ENCODE measurements at regions not wholly inside any gene's neighbourhood (a gene's known extent, or its start where the extent isn't known, plus 50 kb on each side); places are given as distances from the start of the nearest gene placed in this dataset.

GRCh38 chr2:133936601-133937000 lies 317.3 kb upstream of the MGAT5 start:
- H3K4me1 ChIP-seq (ENCODE audit: control insufficient read depth in 1 of 2, insufficient read depth in 2 of 2, low read depth in 1 of 2, low read length in 1 of 2), result no peaks in the 10 kb centered on the region
- TF ChIP-seq CHD2 (IDR thresholded peaks at IDR 0.05; ENCODE audit: low read length, partially characterized antibody), result no peak
- no peak for TF ChIP-seq EP300 (IDR thresholded peaks at IDR 0.05; ENCODE audit: borderline replicate concordance in 1 of 2, low read depth in 1 of 2, low read length in 1 of 2)
- TF ChIP-seq FOSL2 (IDR thresholded peaks at IDR 0.05; ENCODE audit: borderline replicate concordance, low read depth), result no peak
- no peak for TF ChIP-seq POLR2AphosphoS5 (IDR thresholded peaks at IDR 0.05; ENCODE audit: low read depth, low read length)
- no peak for TF ChIP-seq REST (IDR thresholded peaks at IDR 0.05; ENCODE audit: low read depth, low read length)
- TF ChIP-seq IRF3 (IDR thresholded peaks at IDR 0.05; ENCODE audit: low read depth, low read length), result no peak
- TF ChIP-seq YY1 (IDR thresholded peaks at IDR 0.05; ENCODE audit: low read depth), result no peak
- no peak for TF ChIP-seq SIN3A (IDR thresholded peaks at IDR 0.05; ENCODE audit: borderline replicate concordance, low read depth, low read length)
- no peak for TF ChIP-seq SMC3 (IDR thresholded peaks at IDR 0.05; ENCODE audit: low read depth, low read length)
- no peak for TF ChIP-seq MXI1 (IDR thresholded peaks at IDR 0.05; ENCODE audit: low read depth, low read length)
- no peak for TF ChIP-seq TAF1 (IDR thresholded peaks at IDR 0.05; ENCODE audit: borderline replicate concordance, low read depth, low read length)
- H3K27ac ChIP-seq (ENCODE audit: low read depth in 2 of 2, low read length in 1 of 2), result no peak overlapping the region
- no peak overlapping the region for H3K9ac ChIP-seq
- no peaks in the 10 kb centered on the region for H3F3A ChIP-seq (replicated peaks; ENCODE audit: insufficient read depth)
- DNase-seq, result no peak
- CTCF ChIA-PET, result interaction anchor here (1.4 kb wide), 1 partner anchor 32 kb away, joined by 3 read pairs; no protein-coding TSS in a partner anchor
- no peak overlapping the region for H3K4me2 ChIP-seq
- H3K4me3 ChIP-seq (ENCODE audit: low read depth in 2 of 2, low read length in 1 of 2), result no peak overlapping the region
- H3K9me2 ChIP-seq, result 0 out of 2 replicates have a peak, but pooled peaks cover 3% of the 10 kb centered on the region
- 6% methylated on average over 4 of the region's 4 CpGs for WGBS (ENCODE audit: low lambda C conversion rate)
- H3K36me3 ChIP-seq (replicated peaks in 1 of 2; ENCODE audit: control insufficient read depth in 1 of 2, insufficient read depth in 2 of 2, low read length in 1 of 2), result peaks cover 0 to 4% of the 10 kb centered on the region in 2 experiments
- H3K9me3 ChIP-seq, result no peaks in the 10 kb centered on the region
- no peaks in the 10 kb centered on the region for H4K20me1 ChIP-seq (ENCODE audit: insufficient read depth)
- POLR2A ChIA-PET, result no interaction called here
- no peak overlapping the region for H2AFZ ChIP-seq (ENCODE audit: low read depth)
- no peaks in the 10 kb centered on the region for H3K27me3 ChIP-seq (ENCODE audit: insufficient read depth)
- no peaks in the 10 kb centered on the region for H3K79me2 ChIP-seq (ENCODE audit: insufficient read depth)

- no peaks in the 10 kb centered on the region for H3F3A ChIP-seq (replicated peaks; ENCODE audit: insufficient read depth)
- H3K36me3 ChIP-seq (replicated peaks in 1 of 2; ENCODE audit: control insufficient read depth in 1 of 2, insufficient read depth in 2 of 2, low read length in 1 of 2), result peaks cover 0 to 4% of the 10 kb centered on the region in 2 experiments
- no peaks in the 10 kb centered on the region for H3K27me3 ChIP-seq (ENCODE audit: insufficient read depth)
- no peak overlapping the region for H3K4me3 ChIP-seq (ENCODE audit: low read depth in 2 of 2, low read length in 1 of 2)
- 45% methylated on average over 7 of the region's 7 CpGs for WGBS (ENCODE audit: low lambda C conversion rate)
- no peaks in the 10 kb centered on the region for H3K9me2 ChIP-seq
- no peaks in the 10 kb centered on the region for H3K4me1 ChIP-seq (ENCODE audit: control insufficient read depth in 1 of 2, insufficient read depth in 2 of 2, low read depth in 1 of 2, low read length in 1 of 2)
- H3K9me3 ChIP-seq, result no peaks in the 10 kb centered on the region
- no peaks in the 10 kb centered on the region for H3K79me2 ChIP-seq (ENCODE audit: insufficient read depth)
- POLR2A ChIA-PET, result no interaction called here
- no peak overlapping the region for H3K4me2 ChIP-seq
- H4K20me1 ChIP-seq (ENCODE audit: insufficient read depth), result no peaks in the 10 kb centered on the region
- no peak overlapping the region for H2AFZ ChIP-seq (ENCODE audit: low read depth)
- no peak overlapping the region for H3K27ac ChIP-seq (ENCODE audit: low read depth in 2 of 2, low read length in 1 of 2)
- CTCF ChIA-PET, result interaction anchor here (1.1 to 1.4 kb wide), 3 partner anchors 8 to 513 kb away, joined by 3 read pairs; no protein-coding TSS in a partner anchor
- no peak overlapping the region for H3K9ac ChIP-seq
- TF ChIP-seq YY1 (IDR thresholded peaks at IDR 0.05; ENCODE audit: low read depth) (no peak), FOSL2 (IDR thresholded peaks at IDR 0.05; ENCODE audit: borderline replicate concordance, low read depth) (no peak), ZBTB33 (IDR thresholded peaks at IDR 0.05; ENCODE audit: borderline replicate concordance, low read depth) (no peak), POLR2AphosphoS5 (IDR thresholded peaks at IDR 0.05; ENCODE audit: low read depth, low read length) (no peak), IRF3 (IDR thresholded peaks at IDR 0.05; ENCODE audit: low read depth, low read length) (no peak), GATA2 (CRISPR knock-in tag; IDR thresholded peaks at IDR 0.05) (no peak), JUND (IDR thresholded peaks at IDR 0.05) (no peak), MXI1 (IDR thresholded peaks at IDR 0.05; ENCODE audit: low read depth, low read length) (no peak), PBX3 (IDR thresholded peaks at IDR 0.05) (no peak)
- no peak for DNase-seq
Measured at GRCh38 chr2:133937669-133938068, 316.2 kb upstream of the MGAT5 start.
